Adrenal gland (tissue), 5 donors: ENCODE measurements at regions not wholly inside any gene's neighbourhood (a gene's known extent, or its start where the extent isn't known, plus 50 kb on each side); places are given as distances from the start of the nearest gene placed in this dataset.

ENCODE experiments used
- POLR2A ChIP-seq, 2 donors: fragments of 450-650 bp; IDR thresholded peaks; one replicate each; pipeline ENCODE4 v1.6.1; 2017; ENCODE audit warnings: antibody characterized with exemption in 2 of 2, mild to moderate bottlenecking in 2 of 2, moderate library complexity in 1 of 2
- TF ChIP-seq, protein P1 (sequence below), 6 experiments: fragments of 450-650 bp in 4 of 6; fragments of 200-600 bp in 2 of 6; sonication (generic) in 1 of 6; IDR thresholded peaks; 1 replicate in 5 of 6; 2 replicates in 1 of 6; pipeline versions ENCODE4 v1.5.1 to v1.8.0; 2016 to 2021; ENCODE audit warnings: antibody characterized with exemption in 6 of 6, mild to moderate bottlenecking in 2 of 6, moderate library complexity in 1 of 6
- donor health status: DM: no; HTN: no; CAD: no.

DNA sequence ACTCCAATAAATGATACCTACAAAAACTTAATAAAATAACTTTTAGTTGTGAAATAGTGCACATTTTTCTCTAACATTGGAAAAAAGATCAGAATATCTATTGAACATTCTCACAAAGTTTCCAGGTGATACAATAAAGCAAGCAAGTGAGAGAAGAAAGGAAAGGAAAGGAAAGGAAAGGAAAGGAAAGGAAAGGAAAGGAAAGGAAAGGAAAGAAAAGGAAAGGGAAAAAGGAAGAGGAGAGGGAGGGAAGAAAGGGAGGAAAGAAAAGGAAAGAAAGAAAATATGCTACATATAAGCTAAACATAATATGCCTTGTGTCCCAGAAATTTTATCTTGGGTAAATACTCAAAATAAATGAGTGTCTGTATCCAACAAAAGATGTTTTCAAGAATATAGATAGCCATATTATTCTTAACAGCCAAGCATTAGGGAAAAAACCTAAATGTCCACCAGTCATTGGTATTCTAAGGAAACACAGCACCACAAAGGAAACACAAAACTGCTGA is 510.2 kb upstream of the ZWINT start:
- TF ChIP-seq, protein P1, sequence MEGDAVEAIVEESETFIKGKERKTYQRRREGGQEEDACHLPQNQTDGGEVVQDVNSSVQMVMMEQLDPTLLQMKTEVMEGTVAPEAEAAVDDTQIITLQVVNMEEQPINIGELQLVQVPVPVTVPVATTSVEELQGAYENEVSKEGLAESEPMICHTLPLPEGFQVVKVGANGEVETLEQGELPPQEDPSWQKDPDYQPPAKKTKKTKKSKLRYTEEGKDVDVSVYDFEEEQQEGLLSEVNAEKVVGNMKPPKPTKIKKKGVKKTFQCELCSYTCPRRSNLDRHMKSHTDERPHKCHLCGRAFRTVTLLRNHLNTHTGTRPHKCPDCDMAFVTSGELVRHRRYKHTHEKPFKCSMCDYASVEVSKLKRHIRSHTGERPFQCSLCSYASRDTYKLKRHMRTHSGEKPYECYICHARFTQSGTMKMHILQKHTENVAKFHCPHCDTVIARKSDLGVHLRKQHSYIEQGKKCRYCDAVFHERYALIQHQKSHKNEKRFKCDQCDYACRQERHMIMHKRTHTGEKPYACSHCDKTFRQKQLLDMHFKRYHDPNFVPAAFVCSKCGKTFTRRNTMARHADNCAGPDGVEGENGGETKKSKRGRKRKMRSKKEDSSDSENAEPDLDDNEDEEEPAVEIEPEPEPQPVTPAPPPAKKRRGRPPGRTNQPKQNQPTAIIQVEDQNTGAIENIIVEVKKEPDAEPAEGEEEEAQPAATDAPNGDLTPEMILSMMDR (IDR thresholded peaks at IDR 0.05) = no peak
- TF ChIP-seq POLR2A (IDR thresholded peaks at IDR 0.05) = no peak
